ENCODE measurements at regions not wholly inside any gene's neighbourhood (a gene's known extent, or its start where the extent isn't known, plus 50 kb on each side); places are given as distances from the start of the nearest gene placed in this dataset.

DNA sequence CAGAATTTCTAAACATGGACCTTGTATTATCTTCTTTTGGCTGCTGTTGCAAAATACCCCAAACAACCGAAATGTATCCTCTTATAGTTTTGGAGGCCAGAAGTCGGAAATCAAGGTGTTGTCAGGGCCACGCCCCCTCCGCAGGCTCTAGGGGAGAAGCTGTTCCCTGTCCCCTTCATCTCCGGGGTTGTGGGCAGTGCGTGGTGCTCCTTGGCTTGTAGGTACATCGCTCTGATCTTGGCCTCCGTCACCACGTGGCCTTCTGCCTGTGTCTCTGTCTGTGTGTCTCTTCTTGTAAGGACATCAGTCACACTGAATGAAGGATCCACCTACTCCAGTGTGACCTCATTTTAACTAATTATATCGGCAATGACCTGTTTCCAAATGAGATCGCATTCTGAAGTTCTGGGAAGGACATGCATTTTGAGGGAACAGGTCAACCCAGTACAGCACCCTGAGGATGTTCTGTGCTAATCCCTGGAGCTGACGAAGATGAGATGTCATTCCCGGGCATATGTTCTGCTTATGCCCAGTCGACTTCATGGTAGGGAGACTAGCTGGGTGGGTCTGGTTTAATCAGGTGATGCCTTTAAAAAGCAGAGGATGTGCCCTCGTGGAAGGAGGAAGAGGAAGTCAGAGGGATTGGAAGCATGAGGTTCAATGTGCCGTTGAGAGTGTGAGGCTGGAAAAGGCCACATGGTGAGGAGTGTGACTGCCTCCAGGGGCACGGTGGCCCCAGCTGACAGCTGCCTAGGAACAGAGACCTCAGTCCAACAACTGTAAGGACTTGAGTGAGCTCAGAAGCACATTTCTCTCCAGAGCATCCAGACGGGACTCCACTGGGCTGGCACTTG lies 531.1 kb downstream of the TBC1D22A start:
- no peak overlapping the region for H3K4me3 ChIP-seq (ENCODE audit: low read depth, low read length)
- DNase-seq (ENCODE audit: low read depth) (no peak), FAIRE-seq (peak; percentile 62)
- TF ChIP-seq, protein P1, sequence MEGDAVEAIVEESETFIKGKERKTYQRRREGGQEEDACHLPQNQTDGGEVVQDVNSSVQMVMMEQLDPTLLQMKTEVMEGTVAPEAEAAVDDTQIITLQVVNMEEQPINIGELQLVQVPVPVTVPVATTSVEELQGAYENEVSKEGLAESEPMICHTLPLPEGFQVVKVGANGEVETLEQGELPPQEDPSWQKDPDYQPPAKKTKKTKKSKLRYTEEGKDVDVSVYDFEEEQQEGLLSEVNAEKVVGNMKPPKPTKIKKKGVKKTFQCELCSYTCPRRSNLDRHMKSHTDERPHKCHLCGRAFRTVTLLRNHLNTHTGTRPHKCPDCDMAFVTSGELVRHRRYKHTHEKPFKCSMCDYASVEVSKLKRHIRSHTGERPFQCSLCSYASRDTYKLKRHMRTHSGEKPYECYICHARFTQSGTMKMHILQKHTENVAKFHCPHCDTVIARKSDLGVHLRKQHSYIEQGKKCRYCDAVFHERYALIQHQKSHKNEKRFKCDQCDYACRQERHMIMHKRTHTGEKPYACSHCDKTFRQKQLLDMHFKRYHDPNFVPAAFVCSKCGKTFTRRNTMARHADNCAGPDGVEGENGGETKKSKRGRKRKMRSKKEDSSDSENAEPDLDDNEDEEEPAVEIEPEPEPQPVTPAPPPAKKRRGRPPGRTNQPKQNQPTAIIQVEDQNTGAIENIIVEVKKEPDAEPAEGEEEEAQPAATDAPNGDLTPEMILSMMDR (IDR thresholded peaks at IDR 0.05; ENCODE audit: insufficient read depth, low read length, severe bottlenecking): no peak
- H3K27me3 ChIP-seq (ENCODE audit: control insufficient read depth, insufficient read depth, low read length): no peaks in the 10 kb centered on the region
- no peaks in the 10 kb centered on the region for H3K36me3 ChIP-seq (ENCODE audit: control insufficient read depth, insufficient read depth, low read length)

DNA sequence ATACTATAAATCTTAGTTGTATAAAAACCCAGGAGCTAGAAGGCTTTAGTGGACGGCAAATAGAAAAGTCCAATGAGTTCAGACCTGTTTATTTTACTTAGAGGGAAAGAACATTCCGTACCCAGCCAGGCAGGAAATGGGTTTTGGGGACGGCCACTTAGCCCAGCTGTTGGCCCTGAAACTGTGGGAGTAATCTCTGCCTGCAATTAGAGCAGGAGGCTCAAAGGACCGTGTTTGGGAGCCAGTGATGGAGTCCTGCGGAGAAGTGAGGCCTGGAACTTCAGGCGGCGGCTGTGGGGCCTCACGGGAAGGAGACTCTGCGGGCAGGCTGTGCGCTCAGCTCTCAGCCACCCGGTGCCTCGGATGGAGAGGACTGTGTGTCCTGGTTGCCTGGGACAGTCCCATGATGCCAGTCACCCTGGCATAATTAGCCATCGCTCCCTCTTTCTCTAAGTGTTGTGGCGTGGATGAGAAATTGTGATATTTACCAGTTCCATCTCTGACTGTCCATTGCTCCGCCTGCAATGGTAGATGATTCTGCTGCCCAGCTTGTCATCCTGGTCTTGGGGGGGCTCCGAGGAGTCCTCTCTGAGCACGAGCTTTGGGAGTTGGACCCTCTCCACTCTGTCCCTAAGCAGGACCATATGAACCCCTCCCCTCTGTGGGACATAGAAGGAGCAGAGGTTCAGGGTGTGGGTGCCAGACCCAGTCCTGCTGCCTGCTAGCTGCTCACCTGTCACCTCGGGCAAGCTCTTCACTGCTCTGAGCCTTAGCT lies 530.3 kb downstream of the TBC1D22A start:
- TF ChIP-seq, protein P1 (IDR thresholded peaks at IDR 0.05; ENCODE audit: insufficient read depth, low read length, severe bottlenecking): no peak
- Histone ChIP-seq H3K27me3 (ENCODE audit: control insufficient read depth, insufficient read depth, low read length) (no peaks in the 10 kb centered on the region), H3K4me3 (ENCODE audit: low read depth, low read length) (no peak overlapping the region), H3K36me3 (ENCODE audit: control insufficient read depth, insufficient read depth, low read length) (no peaks in the 10 kb centered on the region)
- FAIRE-seq (no peak), DNase-seq (ENCODE audit: low read depth) (no peak)

DNA sequence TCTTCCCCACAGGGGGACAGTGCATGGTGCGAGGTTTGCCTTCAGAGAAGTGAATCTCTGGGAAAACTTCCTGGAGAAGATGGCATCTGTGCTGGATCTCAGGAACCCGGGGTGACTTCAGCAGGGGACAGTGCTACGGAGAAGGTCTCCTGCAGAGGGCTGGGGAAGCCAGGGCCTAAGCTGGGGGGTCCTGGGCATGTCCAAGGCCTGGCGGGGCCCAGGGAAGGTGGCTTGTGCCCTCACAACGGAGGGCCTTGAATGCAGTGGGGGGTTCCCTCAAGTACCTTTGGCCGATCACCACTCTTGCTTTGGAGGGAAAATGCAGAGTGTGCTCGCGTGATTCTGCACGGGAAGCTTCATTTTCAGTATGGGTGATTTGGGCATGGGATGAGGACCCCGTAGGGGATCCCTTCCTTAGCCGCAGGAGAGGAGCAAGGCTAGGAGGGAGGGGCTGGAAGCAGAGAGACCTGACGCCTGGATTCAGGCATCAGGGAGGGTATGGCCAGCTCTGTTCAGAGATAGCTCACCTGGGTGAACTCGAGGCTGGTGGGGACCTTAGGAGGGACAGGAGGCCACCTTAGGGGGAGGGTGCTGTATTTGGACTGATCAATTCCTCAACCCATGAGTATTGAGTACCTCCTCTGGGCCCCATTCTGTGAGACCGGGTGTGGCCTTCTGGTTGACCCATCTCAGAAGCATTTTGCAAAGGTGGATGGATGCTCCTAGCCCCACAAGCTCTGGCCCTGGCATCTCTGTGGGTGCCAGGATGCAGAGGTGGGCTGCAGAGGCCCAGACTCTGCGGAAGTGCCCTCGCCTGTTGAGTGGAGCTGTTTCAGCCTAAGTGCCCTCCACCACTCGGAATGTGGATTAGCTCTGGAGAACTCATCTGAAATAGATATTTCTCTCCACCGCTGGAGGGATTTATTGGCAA lies 529.4 kb downstream of the TBC1D22A start:
- FAIRE-seq: no peak
- Histone ChIP-seq H3K27me3 (ENCODE audit: control insufficient read depth, insufficient read depth, low read length) (no peaks in the 10 kb centered on the region), H3K36me3 (ENCODE audit: control insufficient read depth, insufficient read depth, low read length) (no peaks in the 10 kb centered on the region), H3K4me3 (ENCODE audit: low read depth, low read length) (no peak overlapping the region)
- TF ChIP-seq, protein P1 (IDR thresholded peaks at IDR 0.05; ENCODE audit: insufficient read depth, low read length, severe bottlenecking): no peak
- no peak for DNase-seq (ENCODE audit: low read depth)

DNA sequence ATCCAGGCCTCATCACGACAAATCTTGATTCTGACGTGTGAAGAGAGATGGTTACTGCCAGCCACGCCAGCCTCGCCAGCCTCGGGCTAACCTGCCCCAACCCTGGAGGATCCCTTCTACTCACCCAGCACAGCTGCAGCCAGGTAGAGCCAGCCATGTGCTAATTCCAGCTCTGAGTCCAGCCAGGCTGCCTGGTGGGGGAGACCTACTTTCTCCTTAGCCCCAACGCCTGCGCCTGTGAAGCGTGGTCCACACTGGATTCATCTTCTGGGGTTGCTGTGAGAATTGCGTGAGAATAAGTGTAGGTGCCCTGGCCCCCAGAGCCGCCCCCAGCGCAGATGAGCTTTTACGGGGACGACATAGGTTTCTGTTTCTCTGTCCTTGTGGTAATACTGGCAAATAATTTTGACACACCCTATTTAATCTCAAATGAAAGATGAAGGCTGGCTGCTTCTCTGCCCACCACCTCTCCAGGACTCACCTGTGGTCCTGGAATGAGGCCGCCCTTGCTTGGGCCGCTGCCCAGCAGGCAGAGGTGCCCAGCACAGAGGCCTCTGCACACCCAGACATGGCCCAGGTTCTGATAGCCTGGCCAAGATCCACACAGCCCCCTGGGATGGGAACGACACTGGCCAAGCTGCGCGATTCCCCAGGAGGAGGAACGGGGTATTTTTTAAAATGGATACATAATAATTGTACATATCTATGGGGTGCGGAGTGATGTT lies 528.4 kb downstream of the TBC1D22A start:
- DNase-seq (ENCODE audit: low read depth) (no peak), FAIRE-seq (no peak)
- Histone ChIP-seq H3K27me3 (ENCODE audit: control insufficient read depth, insufficient read depth, low read length) (no peaks in the 10 kb centered on the region), H3K4me3 (ENCODE audit: low read depth, low read length) (no peak overlapping the region), H3K36me3 (ENCODE audit: control insufficient read depth, insufficient read depth, low read length) (no peaks in the 10 kb centered on the region)
- TF ChIP-seq, protein P1 (IDR thresholded peaks at IDR 0.05; ENCODE audit: insufficient read depth, low read length, severe bottlenecking): no peak

DNA sequence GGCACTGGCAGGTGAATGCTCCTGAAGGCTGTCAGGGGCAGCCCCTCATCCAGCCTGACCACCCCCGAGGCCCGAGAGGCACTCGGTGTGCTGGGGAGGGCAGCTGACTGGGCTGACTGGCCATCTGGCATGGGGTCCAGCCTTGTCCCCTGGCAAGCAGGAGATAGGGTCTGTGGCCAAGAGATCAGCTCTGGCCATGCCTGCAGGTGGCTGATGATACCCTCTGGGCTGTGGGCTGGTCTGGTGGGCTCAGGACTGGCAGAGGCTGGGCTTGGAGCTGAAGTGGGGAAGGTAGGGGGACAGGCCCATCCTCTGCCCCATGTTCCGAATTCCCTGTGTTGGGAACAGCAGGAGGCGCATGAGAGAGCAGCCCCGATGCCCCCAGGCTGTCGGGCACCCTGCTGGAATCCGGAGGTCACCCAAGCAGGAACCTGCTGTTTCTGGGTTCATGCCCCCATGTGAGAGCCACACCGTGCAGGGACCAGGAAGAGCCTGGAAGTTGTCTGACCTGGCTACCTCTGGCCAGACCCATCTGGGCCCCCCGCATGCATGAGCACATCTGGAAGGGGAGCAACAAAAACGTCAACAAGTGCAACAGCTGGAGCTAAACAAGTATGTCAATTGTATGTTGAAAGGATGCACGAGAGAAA lies 527.0 kb downstream of the TBC1D22A start:
- TF ChIP-seq, protein P1 (IDR thresholded peaks at IDR 0.05; ENCODE audit: insufficient read depth, low read length, severe bottlenecking): no peak
- DNase-seq (ENCODE audit: low read depth) (no peak), FAIRE-seq (no peak)
- H3K27me3 ChIP-seq (ENCODE audit: control insufficient read depth, insufficient read depth, low read length): no peaks in the 10 kb centered on the region
- H3K36me3 ChIP-seq (ENCODE audit: control insufficient read depth, insufficient read depth, low read length): no peaks in the 10 kb centered on the region
- no peak overlapping the region for H3K4me3 ChIP-seq (ENCODE audit: low read depth, low read length)

Measured in bronchial epithelial cell (primary cell).